IMR-90 (cell line): ENCODE measurements at regions not wholly inside any gene's neighbourhood (a gene's known extent, or its start where the extent isn't known, plus 50 kb on each side); places are given as distances from the start of the nearest gene placed in this dataset.

ENCODE experiments used
- MXI1 ChIP-seq: IDR thresholded peaks from 2 replicates; pipeline ENCODE4 v1.6.1; 2012; ENCODE audit warnings: low read depth, mild to moderate bottlenecking, low read length, moderate library complexity, borderline replicate concordance
- POLR2A ChIP-seq: IDR thresholded peaks from 2 replicates; pipeline ENCODE4 v1.6.1; 2012; ENCODE audit warnings: mild to moderate bottlenecking, low read depth, low read length
- TF ChIP-seq, protein P1 (sequence below): conservative IDR thresholded peaks from 2 replicates; pipeline ENCODE4 v1.5.1; 2012; ENCODE audit warnings: mild to moderate bottlenecking, low read depth, low read length, improper control_type of control experiment

DNA sequence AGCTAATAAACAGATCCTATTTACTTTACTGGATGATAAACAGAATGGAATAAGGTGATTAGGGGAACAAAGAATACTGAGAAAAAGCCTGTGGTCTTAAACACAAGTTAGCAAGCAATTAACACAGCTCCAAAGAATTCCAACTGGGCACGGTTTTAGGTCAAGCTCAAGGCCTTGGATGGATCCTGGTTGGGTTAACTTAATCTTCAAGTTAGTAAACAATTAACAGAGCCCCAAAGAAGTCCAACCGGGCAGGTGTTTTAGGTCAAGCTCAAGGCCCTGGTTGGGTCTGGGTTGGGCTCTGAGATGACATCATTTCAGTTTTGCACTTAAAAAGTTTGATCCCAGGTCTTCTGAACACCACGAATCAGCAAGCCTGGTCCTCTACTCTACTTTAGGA, 1086.3 kb upstream of the TMPRSS15 start:
- TF ChIP-seq, protein P1, sequence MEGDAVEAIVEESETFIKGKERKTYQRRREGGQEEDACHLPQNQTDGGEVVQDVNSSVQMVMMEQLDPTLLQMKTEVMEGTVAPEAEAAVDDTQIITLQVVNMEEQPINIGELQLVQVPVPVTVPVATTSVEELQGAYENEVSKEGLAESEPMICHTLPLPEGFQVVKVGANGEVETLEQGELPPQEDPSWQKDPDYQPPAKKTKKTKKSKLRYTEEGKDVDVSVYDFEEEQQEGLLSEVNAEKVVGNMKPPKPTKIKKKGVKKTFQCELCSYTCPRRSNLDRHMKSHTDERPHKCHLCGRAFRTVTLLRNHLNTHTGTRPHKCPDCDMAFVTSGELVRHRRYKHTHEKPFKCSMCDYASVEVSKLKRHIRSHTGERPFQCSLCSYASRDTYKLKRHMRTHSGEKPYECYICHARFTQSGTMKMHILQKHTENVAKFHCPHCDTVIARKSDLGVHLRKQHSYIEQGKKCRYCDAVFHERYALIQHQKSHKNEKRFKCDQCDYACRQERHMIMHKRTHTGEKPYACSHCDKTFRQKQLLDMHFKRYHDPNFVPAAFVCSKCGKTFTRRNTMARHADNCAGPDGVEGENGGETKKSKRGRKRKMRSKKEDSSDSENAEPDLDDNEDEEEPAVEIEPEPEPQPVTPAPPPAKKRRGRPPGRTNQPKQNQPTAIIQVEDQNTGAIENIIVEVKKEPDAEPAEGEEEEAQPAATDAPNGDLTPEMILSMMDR: no peak
- TF ChIP-seq MXI1: no peak
- no peak for TF ChIP-seq POLR2A
